CD4-positive, alpha-beta T cell treated with Interleukin-15 for 1 hour (primary cell): ENCODE measurements at regions not wholly inside any gene's neighbourhood (a gene's known extent, or its start where the extent isn't known, plus 50 kb on each side); places are given as distances from the start of the nearest gene placed in this dataset.

Experiments
- DNase-seq: peaks from one replicate; pipeline ENCODE4 v3.0.0-alpha.2; 2020

GRCh38 chr4:153141238-153141637, 63.0 kb upstream of the TRIM2 start:
- DNase-seq = no peak

GRCh38 chr4:153142700-153143438, 61.4 kb upstream of the TRIM2 start:
- DNase-seq = peak; percentile 44

- DNase-seq = no peak
These were observed 60.5 kb upstream of the TRIM2 start for GRCh38 chr4:153143527-153144348.

DNA sequence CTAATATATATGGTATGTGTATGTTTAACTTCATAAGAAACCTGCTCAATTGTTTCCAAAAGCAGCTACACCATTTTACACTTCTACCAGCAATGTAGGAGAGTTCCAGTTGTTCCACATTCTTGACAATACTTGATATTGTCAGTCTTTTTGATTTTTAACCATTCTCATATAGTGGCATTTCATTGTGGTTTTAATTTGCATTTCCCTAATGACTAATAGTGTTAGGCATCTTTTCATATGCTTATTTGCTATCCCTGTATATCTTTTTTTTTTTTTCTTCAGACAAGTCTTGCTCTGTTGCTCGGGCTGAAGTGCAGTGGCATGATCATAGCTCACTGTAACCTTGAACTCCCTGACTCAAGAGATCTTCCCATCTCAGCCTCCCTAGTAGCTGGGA, 58.2 kb upstream of the TRIM2 start:
- DNase-seq = no peak

- no peak for DNase-seq
These were observed 57.3 kb upstream of the TRIM2 start for GRCh38 chr4:153146961-153147360.

GRCh38 chr4:153148791-153149190, 55.5 kb upstream of the TRIM2 start:
- DNase-seq = no peak

DNA sequence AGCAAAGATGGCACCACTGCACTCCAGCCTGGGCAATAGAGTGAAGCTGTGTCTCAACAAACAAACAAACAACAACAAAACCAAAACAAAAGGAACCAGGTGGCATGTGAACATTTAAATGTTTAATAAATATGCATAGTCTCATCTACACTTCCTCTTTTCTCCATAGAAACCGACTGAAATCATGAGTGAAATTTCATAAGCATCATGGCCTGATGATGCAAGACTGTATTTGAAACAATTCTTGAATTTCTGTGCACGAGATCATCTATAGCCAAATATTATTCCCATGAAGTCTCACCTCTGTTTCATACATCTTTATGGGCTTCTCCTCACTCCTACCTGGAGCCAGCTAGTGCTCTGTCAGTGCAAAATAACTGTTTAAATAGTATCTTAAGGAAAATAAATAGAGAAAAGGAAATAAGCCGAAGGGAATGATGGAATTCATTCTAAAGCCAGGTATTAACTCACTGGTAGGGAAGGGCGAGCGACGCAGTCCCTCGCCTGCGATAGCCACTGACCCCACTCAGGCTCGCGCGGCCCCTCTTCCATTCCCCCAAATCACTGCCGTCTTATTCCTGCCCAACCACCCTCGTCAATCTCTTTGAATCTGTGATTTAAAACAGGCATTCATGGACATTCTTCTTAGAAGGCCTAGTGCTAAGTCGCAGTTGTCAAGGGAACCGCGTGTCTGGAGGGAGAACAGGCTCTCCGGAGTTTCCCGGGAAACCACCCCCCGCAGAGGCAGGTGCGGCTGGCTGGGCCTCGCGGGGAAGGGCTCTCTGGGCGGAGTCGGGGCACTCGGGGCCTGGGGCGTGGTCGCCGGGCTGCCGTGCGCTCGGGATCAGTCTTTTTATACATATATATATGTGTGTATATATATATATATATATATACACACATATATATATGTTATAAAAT, 52.4 kb upstream of the TRIM2 start:
- peak; percentile 58 for DNase-seq

GRCh38 chr4:153152501-153153338, 51.5 kb upstream of the TRIM2 start:
- DNase-seq = peak; percentile 52

DNA sequence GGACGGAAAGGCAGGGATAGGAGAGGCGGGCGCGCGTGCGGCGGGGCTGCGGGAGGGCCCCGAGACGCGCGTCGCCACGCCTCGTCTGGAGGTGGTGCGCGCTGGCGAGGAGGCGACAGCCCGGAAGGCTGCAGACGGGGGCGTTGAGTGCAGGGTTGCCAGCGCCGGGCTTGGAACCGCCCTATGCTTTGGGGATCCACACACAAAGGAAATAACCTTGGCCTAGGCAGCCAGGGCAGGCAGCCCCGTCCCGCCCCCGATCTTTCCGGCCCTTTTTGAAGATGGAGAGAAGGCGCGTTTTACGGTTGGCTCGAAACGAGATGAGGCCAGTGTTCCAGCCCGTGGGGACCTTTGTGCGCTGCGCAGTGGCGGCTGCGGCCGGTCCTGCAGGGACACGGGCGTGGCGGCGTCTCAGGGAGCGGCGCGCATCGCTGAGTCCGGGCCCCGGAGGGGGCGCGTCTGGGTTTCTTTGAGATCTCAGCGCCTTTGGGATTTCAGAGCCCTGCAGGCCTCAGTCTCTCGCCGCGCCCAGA, 50.8 kb upstream of the TRIM2 start:
- peak; percentile 66 for DNase-seq

GRCh38 chr4:153154007-153154975, 50.0 kb upstream of the TRIM2 start:
- no peak for DNase-seq
